ENCODE measurements at regions not wholly inside any gene's neighbourhood (a gene's known extent, or its start where the extent isn't known, plus 50 kb on each side); places are given as distances from the start of the nearest gene placed in this dataset.

- DNase-seq (ENCODE audit: low read depth) = no peak
Measured at GRCh38 chr6:40268166-40268565, 319.0 kb downstream of the LRFN2 start.

GRCh38 chr6:40265615-40266014 lies 321.5 kb downstream of the LRFN2 start:
- DNase-seq (ENCODE audit: low read depth) = no peak

- DNase-seq (ENCODE audit: low read depth) = no peak
Measured at GRCh38 chr6:40263970-40264369, 323.2 kb downstream of the LRFN2 start.

- DNase-seq (ENCODE audit: low read depth) = no peak
Measured at GRCh38 chr6:40262363-40262762, 324.8 kb downstream of the LRFN2 start.

- DNase-seq (ENCODE audit: low read depth) = no peak
Measured at GRCh38 chr6:40258531-40258930, 324.3 kb upstream of the MOCS1 start.

DNA sequence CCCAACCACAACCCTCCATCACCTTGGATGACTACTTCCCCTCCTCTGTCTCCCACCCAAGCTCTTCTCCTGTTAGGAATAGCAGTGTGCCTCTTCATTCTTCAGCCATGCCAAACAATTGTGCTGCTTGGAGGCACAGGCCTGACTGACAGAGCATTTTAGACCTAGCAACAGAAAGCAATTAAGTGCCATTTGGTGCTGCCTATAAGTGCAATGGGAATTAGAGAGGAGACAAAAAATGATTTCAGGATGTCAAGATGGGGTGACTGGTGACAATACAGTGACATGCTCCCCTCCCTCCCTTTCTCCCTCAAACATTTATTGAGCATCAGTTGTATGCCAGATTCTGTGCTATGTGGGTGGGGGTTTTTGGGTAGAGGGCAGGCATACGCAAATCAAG lies 322.6 kb upstream of the MOCS1 start:
- DNase-seq (ENCODE audit: low read depth) = no peak

GRCh38 chr6:40256224-40256623 lies 322.0 kb upstream of the MOCS1 start:
- DNase-seq (ENCODE audit: low read depth) = no peak

GRCh38 chr6:40253420-40253819 lies 319.2 kb upstream of the MOCS1 start:
- no peak for DNase-seq (ENCODE audit: low read depth)

- no peak for DNase-seq (ENCODE audit: low read depth)
Measured at GRCh38 chr6:40252531-40253258, 318.4 kb upstream of the MOCS1 start.

DNA sequence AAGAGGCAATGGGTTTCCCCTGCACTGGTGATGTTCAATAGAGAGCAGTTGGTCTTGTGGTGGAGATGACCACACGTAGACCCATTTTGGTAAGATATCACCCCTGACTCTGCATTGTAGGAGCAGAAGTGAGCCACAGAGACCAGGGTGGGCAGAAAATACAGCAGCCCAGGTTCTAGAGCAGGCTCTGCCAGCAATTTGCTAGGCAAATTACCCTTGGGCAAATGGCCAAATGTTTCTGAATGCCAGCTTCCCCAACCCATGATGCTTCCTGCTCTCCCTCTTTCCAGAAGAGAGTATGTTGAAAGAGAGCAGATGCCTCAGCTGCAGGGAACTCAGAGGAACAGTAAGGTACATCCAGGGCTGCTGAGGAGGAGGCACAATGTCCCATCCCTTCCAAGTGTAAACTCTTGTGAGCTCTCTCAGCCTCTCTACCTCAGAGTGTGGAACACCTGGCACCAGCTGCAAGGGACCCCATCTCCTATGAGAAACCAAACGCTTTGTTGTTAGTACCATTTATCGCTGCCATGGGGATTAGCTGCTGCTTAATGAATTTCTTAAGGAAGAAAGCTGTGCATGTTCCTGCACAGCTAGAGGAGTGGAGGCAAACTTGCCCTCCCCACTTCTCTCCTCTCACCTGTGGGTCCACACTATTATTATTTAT lies 317.5 kb upstream of the MOCS1 start:
- no peak for DNase-seq (ENCODE audit: low read depth)

DNA sequence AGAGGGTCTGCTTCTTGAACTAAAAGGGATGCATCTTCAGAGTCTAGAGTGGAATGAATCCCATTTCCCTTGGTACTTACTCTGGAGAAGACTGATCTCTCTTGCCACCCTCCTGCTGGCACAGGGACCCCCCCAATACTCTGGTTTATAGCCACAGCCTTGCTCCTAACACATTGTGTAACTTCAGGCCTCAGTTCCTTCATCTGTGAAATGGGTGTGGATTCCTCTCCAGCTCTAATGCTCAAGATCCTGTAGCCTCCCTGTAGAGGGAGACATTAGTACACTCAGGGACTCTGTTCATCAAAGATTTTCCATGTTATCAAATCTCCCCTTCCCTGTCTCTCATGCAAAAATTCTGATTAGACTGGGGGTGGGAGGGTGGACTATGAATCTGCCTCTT lies 315.7 kb upstream of the MOCS1 start:
- no peak for DNase-seq (ENCODE audit: low read depth)

DNA sequence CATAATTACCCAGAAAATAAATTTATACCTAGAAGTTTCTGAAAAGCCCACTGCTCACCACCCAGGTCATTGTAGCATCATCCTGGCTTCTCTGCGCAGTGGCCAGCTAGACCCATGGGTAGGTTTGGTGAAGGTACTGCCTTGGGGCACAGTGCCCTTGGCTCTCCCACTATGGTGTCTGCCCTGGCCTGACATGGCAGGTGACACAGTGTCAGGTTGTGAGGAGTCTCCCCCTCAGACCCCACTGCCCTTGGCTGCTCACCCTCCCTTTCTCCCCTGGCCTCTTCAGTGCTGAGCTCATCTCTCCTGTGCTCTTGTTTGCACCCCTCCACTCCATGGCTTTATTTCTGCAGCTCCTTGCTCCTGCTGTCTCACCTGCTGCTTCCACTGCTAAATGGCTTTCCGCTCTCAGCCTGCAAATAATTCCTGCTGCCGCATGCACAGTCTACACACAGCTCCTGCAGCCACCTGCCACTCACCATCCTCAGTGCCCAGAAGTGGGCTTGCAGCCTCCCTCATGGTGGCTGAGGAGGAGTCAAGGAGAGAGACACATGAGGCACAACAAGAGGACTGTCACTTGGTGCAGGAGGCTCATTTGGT lies 313.4 kb upstream of the MOCS1 start:
- no peak for DNase-seq (ENCODE audit: low read depth)

DNA sequence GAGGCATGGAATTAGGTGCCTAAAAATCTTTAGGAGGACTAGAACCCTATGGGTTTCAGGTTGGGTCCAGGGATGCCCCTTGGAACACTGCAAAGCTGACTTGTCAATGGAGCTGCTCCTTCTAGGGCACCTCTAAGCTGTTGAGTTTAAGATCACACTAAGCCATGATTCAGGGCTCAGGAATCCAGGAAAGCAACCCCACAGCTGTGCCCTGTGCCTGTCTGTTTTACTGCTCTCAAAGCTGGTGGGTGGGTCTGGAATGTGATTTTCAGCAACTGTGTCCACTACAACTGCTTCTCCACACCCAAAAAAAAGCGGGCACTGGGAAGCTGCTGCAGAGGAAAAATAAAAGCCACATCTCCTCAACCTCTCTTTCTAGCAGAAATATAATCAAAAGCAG lies 310.4 kb upstream of the MOCS1 start:
- DNase-seq (ENCODE audit: low read depth) = no peak

DNA sequence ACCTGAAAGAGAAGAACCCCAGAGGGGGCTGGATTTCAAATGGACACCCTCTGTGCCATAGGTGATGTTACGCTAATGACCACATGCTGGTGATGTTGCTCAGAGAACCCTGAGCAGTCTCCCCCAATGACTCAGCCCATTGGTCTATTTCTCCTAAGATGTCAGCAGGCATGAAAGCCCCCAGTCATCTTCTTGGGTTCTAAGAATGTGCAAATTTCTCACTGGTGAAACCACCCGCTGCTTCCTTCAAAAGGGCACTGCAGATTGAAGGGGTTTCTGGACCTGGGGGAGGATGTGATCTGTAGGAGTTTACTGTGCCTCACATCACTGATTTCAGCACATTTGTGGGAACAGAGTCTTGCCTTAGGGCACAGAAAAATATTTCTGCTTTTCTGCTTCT lies 298.4 kb upstream of the MOCS1 start:
- no peak for DNase-seq (ENCODE audit: low read depth)

GRCh38 chr6:40227735-40228134 lies 293.5 kb upstream of the MOCS1 start:
- no peak for DNase-seq (ENCODE audit: low read depth)

DNA sequence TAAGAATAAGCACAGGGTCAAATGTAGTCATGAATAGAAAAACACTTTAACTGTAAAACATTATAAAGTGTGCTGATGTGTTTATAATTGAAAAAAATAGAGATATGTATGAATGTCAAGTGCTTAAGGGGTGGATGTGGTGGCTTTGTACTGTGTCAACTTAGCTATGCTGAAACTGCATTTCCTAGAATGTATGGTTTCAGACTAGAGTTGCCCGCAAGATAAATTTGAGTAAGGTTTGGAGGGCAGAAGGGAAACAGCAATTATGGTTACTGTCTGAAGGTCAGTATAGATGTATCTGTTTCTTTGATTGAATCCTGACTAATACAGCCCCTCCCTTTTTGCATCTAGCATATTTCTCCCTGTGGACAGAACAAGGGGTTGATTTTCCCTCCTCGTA lies 288.1 kb upstream of the MOCS1 start:
- DNase-seq (ENCODE audit: low read depth) = no peak

DNA sequence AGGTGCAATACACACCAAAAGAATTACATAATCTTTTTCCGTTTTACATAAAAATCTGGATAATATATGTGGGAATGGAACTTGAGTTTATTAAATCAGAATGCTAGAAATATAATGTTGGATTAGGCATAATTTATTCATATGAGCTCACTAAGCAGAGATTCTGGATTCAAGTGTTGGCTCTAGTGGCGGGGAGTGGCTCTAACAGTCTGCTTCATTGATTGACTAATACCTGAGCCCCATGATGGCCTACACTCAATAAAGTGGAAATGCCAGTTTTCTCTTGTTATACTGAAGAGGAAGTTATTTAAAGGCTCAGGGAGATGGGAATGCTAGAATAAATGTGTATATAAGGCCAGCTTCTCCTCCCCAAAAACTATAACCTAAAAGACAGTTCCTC lies 285.5 kb upstream of the MOCS1 start:
- no peak for DNase-seq (ENCODE audit: low read depth)

GRCh38 chr6:40210628-40211056 lies 276.4 kb upstream of the MOCS1 start:
- no peak for DNase-seq (ENCODE audit: low read depth)

GRCh38 chr6:40205801-40206200 lies 271.5 kb upstream of the MOCS1 start:
- no peak for DNase-seq (ENCODE audit: low read depth)

GRCh38 chr6:40205004-40205403 lies 270.7 kb upstream of the MOCS1 start:
- DNase-seq (ENCODE audit: low read depth) = no peak

- DNase-seq (ENCODE audit: low read depth) = no peak
Measured at GRCh38 chr6:40197371-40197770, 263.1 kb upstream of the MOCS1 start.

DNA sequence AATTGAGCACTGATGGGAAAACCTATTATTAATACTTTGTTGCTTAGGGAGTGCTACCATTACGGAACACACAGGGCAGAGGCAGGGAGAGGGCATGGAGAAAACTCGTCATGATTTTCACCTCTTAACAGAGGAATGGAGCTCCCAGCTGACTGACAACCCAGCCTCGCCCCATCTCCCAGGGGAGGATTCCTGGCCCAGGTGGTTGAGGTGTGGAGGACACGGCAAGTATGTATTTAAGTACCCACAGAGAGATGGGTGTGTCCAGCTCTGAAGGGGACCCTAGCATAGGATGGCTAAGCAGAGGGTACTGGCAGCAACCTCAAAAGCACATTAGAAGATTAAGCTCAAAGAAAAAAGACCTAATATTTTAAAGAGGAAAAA lies 261.9 kb upstream of the MOCS1 start:
- DNase-seq (ENCODE audit: low read depth) = no peak

DNA sequence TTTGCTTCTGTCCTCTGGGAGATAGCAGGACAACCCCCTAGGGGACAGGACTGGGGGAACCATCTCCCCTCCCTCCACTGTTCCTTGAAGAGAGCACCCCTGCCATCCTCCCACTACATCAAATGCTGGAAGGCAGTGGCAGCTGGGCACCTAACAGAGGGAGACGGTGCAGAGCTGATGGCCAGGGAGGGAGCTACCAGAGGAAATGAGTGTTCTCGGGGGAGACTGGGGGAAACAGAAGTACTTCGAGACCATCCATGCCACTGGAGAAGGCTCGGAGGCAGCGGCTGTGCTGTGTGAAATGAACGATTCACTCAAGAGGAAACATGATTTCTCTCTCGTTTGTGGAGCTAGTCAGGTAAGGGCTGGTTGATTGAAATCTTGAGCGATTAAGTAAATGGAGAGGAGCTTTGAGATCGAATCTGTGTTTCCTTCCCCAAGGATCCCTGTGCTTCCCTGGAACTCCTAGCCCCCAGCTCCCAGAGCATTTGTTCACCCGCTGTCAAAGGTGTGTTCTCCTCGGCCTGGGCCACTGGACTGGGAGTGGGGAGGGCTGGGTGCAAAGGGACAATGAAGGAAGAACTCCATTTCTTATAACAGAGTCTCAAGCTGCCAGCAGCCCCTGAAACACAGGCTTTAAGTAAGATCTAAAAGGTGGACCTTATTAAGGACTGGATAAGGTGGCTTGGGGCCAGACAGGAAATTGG lies 261.3 kb upstream of the MOCS1 start:
- DNase-seq (ENCODE audit: low read depth) = no peak
